K562 (cell line): ENCODE measurements at regions not wholly inside any gene's neighbourhood (a gene's known extent, or its start where the extent isn't known, plus 50 kb on each side); places are given as distances from the start of the nearest gene placed in this dataset.

Experiments used
- ATAC-seq: fragments of 200-7000 bp; cut with Tn5 transposase; 3 replicates; pipeline ENCODE4 v1.9.1; 2020; ENCODE audit warnings: moderate library complexity
- BruUV-seq: library from RNA; stranded (reverse); fragments of 400-500 nt; replicated peaks from 2 replicates; lab custom pipeline; 2021; lab: Mats Ljungman, UMichigan
- CTCF ChIA-PET: fragments of 300-600 bp; formaldehyde crosslinking; extraction: SDS; loops from one replicate; lab custom pipeline; 2021; ENCODE audit warnings: low intra/inter-chr PET ratio; lab: Yijun Ruan, JAX
- POLR2A ChIA-PET: fragments of 300-600, 350-650 bp; sonication (Branson Sonifier 250); formaldehyde crosslinking; extraction: SDS; loops from one replicate; lab custom pipeline; 2021; ENCODE audit warnings: antibody characterized with exemption, inconsistent platforms; lab: Yijun Ruan, JAX
- DNase-seq, 4 experiments: peaks; one replicate each; pipeline versions ENCODE4 v3.0.0 to v3.0.0-alpha.2; 2011 to 2018; ENCODE audit warnings: low spot score in 3 of 4, mixed read lengths in 3 of 4; ENCODE audit errors: extremely low read depth in 1 of 4
- FAIRE-seq: peaks from 2 replicates; lab custom pipeline; 2011; peaks lifted over from hg19 to GRCh38; lab: Jason Lieb, UNC
- H2AFZ ChIP-seq: 2 replicates; pipeline ENCODE4 v1.6.0; 2011; ENCODE audit warnings: low read depth, low read length, control low read depth, inconsistent platforms
- H3K27ac ChIP-seq: fragments of 200-600 bp; 3 replicates; pipeline ENCODE4 v1.8.0; 2011; ENCODE audit warnings: low read depth, mild to moderate bottlenecking, control low read depth, inconsistent platforms, low read length, moderate library complexity, mixed read lengths; ENCODE audit errors: extremely low read depth
- H3K27me3 ChIP-seq, 2 experiments: fragments of 300-600 bp in 1 of 2; 2 replicates in 1 of 2; 3 replicates in 1 of 2; pipeline versions ENCODE4 v1.6.0 to v1.8.0; 2011; ENCODE audit warnings: inconsistent platforms in 2 of 2, low read length in 2 of 2, mild to moderate bottlenecking in 1 of 2, mixed read lengths in 1 of 2, moderate library complexity in 1 of 2; ENCODE audit not compliant: control insufficient read depth in 2 of 2, insufficient read depth in 2 of 2
- H3K36me3 ChIP-seq: fragments of 300-600 bp; 3 replicates; pipeline ENCODE4 v1.8.0; 2011; ENCODE audit warnings: mild to moderate bottlenecking, low read length, inconsistent platforms; ENCODE audit not compliant: control insufficient read depth, insufficient read depth
- H3K4me1 ChIP-seq, 2 experiments: fragments of 200-600 bp in 1 of 2; replicated peaks in 1 of 2; 2 replicates in 1 of 2; 3 replicates in 1 of 2; pipeline versions ENCODE4 v1.5.1 to v1.8.0; 2011; ENCODE audit warnings: inconsistent platforms in 2 of 2, low read length in 2 of 2, mild to moderate bottlenecking in 1 of 2, mixed read lengths in 1 of 2, moderate library complexity in 1 of 2; ENCODE audit not compliant: control insufficient read depth in 2 of 2, insufficient read depth in 2 of 2
- H3K4me2 ChIP-seq: 2 replicates; pipeline ENCODE4 v1.6.1; 2011; ENCODE audit warnings: low read length, control low read depth, inconsistent platforms, mixed read lengths; ENCODE audit not compliant: insufficient read depth
- H3K4me3 ChIP-seq: fragments of 200-600 bp; sonication (generic), shearing (Covaris generic); 2 replicates; pipeline ENCODE4 v1.5.1; 2016; ENCODE audit warnings: control low read depth, inconsistent platforms
- H3K79me2 ChIP-seq: fragments of 200-600 bp; 3 replicates; pipeline ENCODE4 v1.8.0; 2011; ENCODE audit warnings: low read length, inconsistent platforms; ENCODE audit not compliant: control insufficient read depth, insufficient read depth
- H3K9ac ChIP-seq, 2 experiments: 2 replicates each; pipeline versions ENCODE4 v1.6.0 to v1.6.1; 2011; ENCODE audit warnings: low read depth in 2 of 2, low read length in 2 of 2, control low read depth in 1 of 2, inconsistent platforms in 1 of 2, mild to moderate bottlenecking in 1 of 2, mixed read lengths in 1 of 2; ENCODE audit not compliant: insufficient read depth in 1 of 2
- H3K9me1 ChIP-seq: one replicate; pipeline ENCODE4 v1.6.0; 2011; ENCODE audit warnings: inconsistent platforms, mild to moderate bottlenecking, low read length, moderate library complexity; ENCODE audit not compliant: control insufficient read depth, insufficient read depth
- H3K9me3 ChIP-seq: replicated peaks from 2 replicates; pipeline ENCODE4 v1.5.1; 2011; ENCODE audit warnings: low read depth, low read length, inconsistent platforms; ENCODE audit not compliant: control insufficient read depth, insufficient read depth
- H4K20me1 ChIP-seq: replicated peaks from 2 replicates; pipeline ENCODE4 v1.6.1; 2011; ENCODE audit warnings: low read length, inconsistent platforms, mixed read lengths; ENCODE audit not compliant: control insufficient read depth, insufficient read depth
- DEAF1 ChIP-seq: fragments of 450-650 bp; formaldehyde crosslinking; IDR thresholded peaks from 2 replicates; pipeline ENCODE4 v1.4.0; 2020; ENCODE audit warnings: mild to moderate bottlenecking, moderate library complexity
- HMG20B ChIP-seq: fragments of 250-450 bp; sonication (Bioruptor Pico); IDR thresholded peaks from 2 replicates; pipeline ENCODE4 v1.5.0; 2021; ENCODE audit warnings: mild to moderate bottlenecking
- IFI16 ChIP-seq: fragments of 250-450 bp; sonication (Bioruptor Pico); IDR thresholded peaks from 2 replicates; pipeline ENCODE4 v2.1.2; 2022; ENCODE audit warnings: mild to moderate bottlenecking, inconsistent platforms
- KLF13 ChIP-seq: fragments of 450-650 bp; IDR thresholded peaks from 2 replicates; pipeline ENCODE4 v1.6.1; 2016; ENCODE audit warnings: missing genetic modification characterization, low read depth, mild to moderate bottlenecking, missing compliant biosample characterization, moderate library complexity, borderline replicate concordance
- RBM14 ChIP-seq: fragments of 200-400 bp; formaldehyde crosslinking; IDR thresholded peaks from 2 replicates; pipeline ENCODE4 v1.6.1; 2018; ENCODE audit warnings: low read depth, mild to moderate bottlenecking, low read length, moderate library complexity, borderline replicate concordance; ENCODE audit not compliant: insufficient read depth
- RBM22 ChIP-seq: fragments of 200-400 bp; formaldehyde crosslinking; IDR thresholded peaks from 2 replicates; pipeline ENCODE4 v1.6.1; 2018; ENCODE audit warnings: low read length, low read depth; ENCODE audit not compliant: poor library complexity, severe bottlenecking
- SP2 ChIP-seq: IDR thresholded peaks from 2 replicates; pipeline ENCODE4 v1.6.1; 2011; ENCODE audit warnings: mild to moderate bottlenecking, low read depth, low read length, moderate library complexity; ENCODE audit not compliant: poor library complexity, severe bottlenecking; ENCODE audit errors: extremely low read depth
- XRCC5 ChIP-seq: fragments of 200-400 bp; formaldehyde crosslinking; IDR thresholded peaks from 2 replicates; pipeline ENCODE4 v1.6.1; 2017; ENCODE audit warnings: low read depth, mild to moderate bottlenecking, low read length
- ZNF316 ChIP-seq: fragments of 450-650 bp; IDR thresholded peaks from 2 replicates; pipeline ENCODE4 v1.6.1; 2016
- WGBS: fragments of 100-300 bp; shearing (Covaris generic); methylation state at CpG from one replicate; pipeline ENCODE4 v1.1.6; 2016; ENCODE audit warnings: low coverage, mixed read lengths; ENCODE audit not compliant: insufficient coverage; ENCODE audit errors: missing lambda C conversion rate; 5-methylcytosine and 5-hydroxymethylcytosine counted together
- in situ Hi-C: fragments of 300-500 bp; cut with MboI; formaldehyde crosslinking; loops from 4 replicates; pipeline ENCODE4 v1.15.0; 2018; ENCODE audit warnings: inconsistent platforms, mixed read lengths
- intact Hi-C: fragments of 100-400 bp; cut with micrococcal nuclease; formaldehyde crosslinking; loops from 2 replicates; pipeline ENCODE4 v1.14.2; 2022
- TF ChIP-seq, protein P1 (sequence below): IDR thresholded peaks from 2 replicates; pipeline ENCODE4 v1.6.1; 2011; ENCODE audit not compliant: insufficient read length; ENCODE audit errors: extremely low read depth
- TF ChIP-seq, protein P2 (sequence below): fragments of 450-650 bp; IDR thresholded peaks from 2 replicates; pipeline ENCODE4 v1.6.1; 2016; ENCODE audit warnings: low read depth, mild to moderate bottlenecking, moderate library complexity

DNA sequence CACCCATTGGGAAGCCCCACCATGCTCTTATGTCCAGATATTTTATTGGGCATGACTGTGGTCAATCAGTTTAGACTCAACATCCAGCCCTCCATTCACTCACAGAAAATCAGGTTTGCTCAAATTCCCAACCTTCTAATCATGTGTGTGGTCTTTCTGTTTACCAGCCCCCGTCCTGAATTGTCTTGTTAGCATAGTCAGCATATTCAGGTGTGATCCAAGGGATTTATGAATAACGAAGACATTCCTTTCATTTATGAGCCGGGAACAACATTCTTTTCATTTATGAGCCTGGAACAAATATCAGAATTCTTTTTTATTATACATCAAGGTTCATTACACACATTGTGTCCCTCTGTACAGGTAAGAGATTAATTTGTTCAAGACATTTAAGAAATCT, 376.3 kb upstream of the POM121L12 start:
- ATAC-seq (no peak), FAIRE-seq (no peak), DNase-seq (no peak)
- BruUV-seq = no TSS peak
- no peaks in the 10 kb centered on the region for H3K9me1 ChIP-seq
- no peaks in the 10 kb centered on the region for H3K79me2 ChIP-seq
- no peaks in the 10 kb centered on the region for H3K27me3 ChIP-seq
- H3K36me3 ChIP-seq = no peaks in the 10 kb centered on the region
- ChIA-PET POLR2A (no interaction called here), CTCF (no interaction called here)
- H3K4me1 ChIP-seq = no peaks in the 10 kb centered on the region
- H3K4me3 ChIP-seq = no peak overlapping the region
- no peaks in the 10 kb centered on the region for H4K20me1 ChIP-seq
- intact Hi-C loops = no loop called here
- no peak for TF ChIP-seq RBM14
- TF ChIP-seq ZNF316 = peak; percentile 7; the same call in 1 of the 2 replicates
- TF ChIP-seq, all 486 proteins: peak for 1
- in situ Hi-C loops = no loop called here
- Histone ChIP-seq H3K4me2 (no peak overlapping the region), H2AFZ (no peak overlapping the region), H3K9ac (no peak overlapping the region), H3K27ac (no peak overlapping the region), H3K9me3 (no peaks in the 10 kb centered on the region)
- WGBS = 0% methylated on average over 3 of the region's 3 CpGs

DNA sequence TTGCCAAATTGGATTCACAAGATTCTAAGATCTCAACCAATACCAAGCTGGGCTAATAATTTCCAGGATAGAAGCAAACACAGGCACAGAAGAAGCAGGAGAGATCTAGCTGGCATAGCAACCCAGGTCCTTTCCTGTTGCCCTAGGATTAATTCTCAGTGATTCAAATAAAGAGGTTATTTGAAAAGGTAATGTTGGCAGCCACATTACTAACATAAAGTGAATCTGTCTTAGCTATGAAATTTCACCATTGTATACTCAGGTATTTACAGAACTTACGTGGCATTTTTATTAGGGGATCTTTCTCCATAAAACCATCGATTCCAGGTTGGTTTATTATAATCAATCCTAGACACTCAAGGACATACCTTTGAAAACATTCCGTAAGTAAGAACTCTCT, 379.3 kb upstream of the POM121L12 start:
- intact Hi-C loops = no loop called here
- Histone ChIP-seq H3K9me3 (no peaks in the 10 kb centered on the region), H3K79me2 (no peaks in the 10 kb centered on the region), H2AFZ (no peak overlapping the region), H3K9ac (no peak overlapping the region), H4K20me1 (no peaks in the 10 kb centered on the region), H3K4me1 (no peaks in the 10 kb centered on the region), H3K4me2 (no peak overlapping the region), H3K36me3 (no peaks in the 10 kb centered on the region), H3K4me3 (no peak overlapping the region), H3K27ac (no peak overlapping the region), H3K27me3 (no peaks in the 10 kb centered on the region), H3K9me1 (no peaks in the 10 kb centered on the region)
- no TSS peak for BruUV-seq
- no peak for DNase-seq
- ChIA-PET CTCF (no interaction called here), POLR2A (no interaction called here)
- in situ Hi-C loops = no loop called here
- WGBS = 0% methylated on average over 3 of the region's 3 CpGs
- no peak for FAIRE-seq
- TF ChIP-seq, protein P1, sequence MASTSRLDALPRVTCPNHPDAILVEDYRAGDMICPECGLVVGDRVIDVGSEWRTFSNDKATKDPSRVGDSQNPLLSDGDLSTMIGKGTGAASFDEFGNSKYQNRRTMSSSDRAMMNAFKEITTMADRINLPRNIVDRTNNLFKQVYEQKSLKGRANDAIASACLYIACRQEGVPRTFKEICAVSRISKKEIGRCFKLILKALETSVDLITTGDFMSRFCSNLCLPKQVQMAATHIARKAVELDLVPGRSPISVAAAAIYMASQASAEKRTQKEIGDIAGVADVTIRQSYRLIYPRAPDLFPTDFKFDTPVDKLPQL = no peak
- TF ChIP-seq IFI16 (CRISPR knock-in tag) (no peak), SP2 (no peak), DEAF1 (CRISPR knock-in tag) (no peak), KLF13 (tag) (no peak), RBM22 (no peak), HMG20B (no peak), XRCC5 (no peak)
- TF ChIP-seq, protein P2, sequence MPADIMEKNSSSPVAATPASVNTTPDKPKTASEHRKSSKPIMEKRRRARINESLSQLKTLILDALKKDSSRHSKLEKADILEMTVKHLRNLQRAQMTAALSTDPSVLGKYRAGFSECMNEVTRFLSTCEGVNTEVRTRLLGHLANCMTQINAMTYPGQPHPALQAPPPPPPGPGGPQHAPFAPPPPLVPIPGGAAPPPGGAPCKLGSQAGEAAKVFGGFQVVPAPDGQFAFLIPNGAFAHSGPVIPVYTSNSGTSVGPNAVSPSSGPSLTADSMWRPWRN = no peak
- ATAC-seq = no peak
